ENCODE measurements at regions not wholly inside any gene's neighbourhood (a gene's known extent, or its start where the extent isn't known, plus 50 kb on each side); places are given as distances from the start of the nearest gene placed in this dataset.

GRCh38 chr10:4170181-4170580 is 385.2 kb upstream of the KLF6 start:
- DNase-seq (ENCODE audit: low read depth) = no peak
- H3K4me3 ChIP-seq (ENCODE audit: low read depth, low read length) = no peak overlapping the region
- TF ChIP-seq, protein P1, sequence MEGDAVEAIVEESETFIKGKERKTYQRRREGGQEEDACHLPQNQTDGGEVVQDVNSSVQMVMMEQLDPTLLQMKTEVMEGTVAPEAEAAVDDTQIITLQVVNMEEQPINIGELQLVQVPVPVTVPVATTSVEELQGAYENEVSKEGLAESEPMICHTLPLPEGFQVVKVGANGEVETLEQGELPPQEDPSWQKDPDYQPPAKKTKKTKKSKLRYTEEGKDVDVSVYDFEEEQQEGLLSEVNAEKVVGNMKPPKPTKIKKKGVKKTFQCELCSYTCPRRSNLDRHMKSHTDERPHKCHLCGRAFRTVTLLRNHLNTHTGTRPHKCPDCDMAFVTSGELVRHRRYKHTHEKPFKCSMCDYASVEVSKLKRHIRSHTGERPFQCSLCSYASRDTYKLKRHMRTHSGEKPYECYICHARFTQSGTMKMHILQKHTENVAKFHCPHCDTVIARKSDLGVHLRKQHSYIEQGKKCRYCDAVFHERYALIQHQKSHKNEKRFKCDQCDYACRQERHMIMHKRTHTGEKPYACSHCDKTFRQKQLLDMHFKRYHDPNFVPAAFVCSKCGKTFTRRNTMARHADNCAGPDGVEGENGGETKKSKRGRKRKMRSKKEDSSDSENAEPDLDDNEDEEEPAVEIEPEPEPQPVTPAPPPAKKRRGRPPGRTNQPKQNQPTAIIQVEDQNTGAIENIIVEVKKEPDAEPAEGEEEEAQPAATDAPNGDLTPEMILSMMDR (IDR thresholded peaks at IDR 0.05; ENCODE audit: insufficient read depth, low read length) = no peak

- H3K4me3 ChIP-seq (ENCODE audit: low read depth, low read length) = no peak overlapping the region
- DNase-seq (ENCODE audit: low read depth) = no peak
- TF ChIP-seq, protein P1 (IDR thresholded peaks at IDR 0.05; ENCODE audit: insufficient read depth, low read length) = no peak
These were observed 384.4 kb upstream of the KLF6 start for GRCh38 chr10:4169448-4169847.

- TF ChIP-seq, protein P1 (IDR thresholded peaks at IDR 0.05; ENCODE audit: insufficient read depth, low read length) = no peak
- DNase-seq (ENCODE audit: low read depth) = no peak
- H3K4me3 ChIP-seq (ENCODE audit: low read depth, low read length) = no peak overlapping the region
These were observed 382.2 kb upstream of the KLF6 start for GRCh38 chr10:4167216-4167615.

GRCh38 chr10:4162571-4163286 is 377.7 kb upstream of the KLF6 start:
- DNase-seq (ENCODE audit: low read depth) = peak; percentile 5
- H3K4me3 ChIP-seq (ENCODE audit: low read depth, low read length) = no peak overlapping the region
- TF ChIP-seq, protein P1 (IDR thresholded peaks at IDR 0.05; ENCODE audit: insufficient read depth, low read length) = no peak

GRCh38 chr10:4159173-4159572 is 374.2 kb upstream of the KLF6 start:
- no peak for DNase-seq (ENCODE audit: low read depth)
- no peak overlapping the region for H3K4me3 ChIP-seq (ENCODE audit: low read depth, low read length)
- TF ChIP-seq, protein P1 (IDR thresholded peaks at IDR 0.05; ENCODE audit: insufficient read depth, low read length) = no peak

- DNase-seq (ENCODE audit: low read depth) = no peak
- TF ChIP-seq, protein P1 (IDR thresholded peaks at IDR 0.05; ENCODE audit: insufficient read depth, low read length) = no peak
- H3K4me3 ChIP-seq (ENCODE audit: low read depth, low read length) = no peak overlapping the region
These were observed 369.2 kb upstream of the KLF6 start for GRCh38 chr10:4154191-4154715.

All from fibroblast of the aortic adventitia (primary cell).